GM19397 (cell line): ENCODE measurements at regions not wholly inside any gene's neighbourhood (a gene's known extent, or its start where the extent isn't known, plus 50 kb on each side); places are given as distances from the start of the nearest gene placed in this dataset.

ENCODE experiments used
- ATAC-seq: cut with Tn5 transposase; IDR thresholded peaks from one replicate; pipeline ENCODE4 v1.9.1; 2021; ENCODE audit warnings: mild to moderate bottlenecking, moderate library complexity; ENCODE audit not compliant: unreplicated experiment

GRCh38 chr18:49663899-49664890, 102.3 kb downstream of the LIPG start:
- ATAC-seq, result no peak

- ATAC-seq, result no peak
Measured at GRCh38 chr18:49662506-49662905, 100.6 kb downstream of the LIPG start.

- ATAC-seq, result no peak
Measured at GRCh38 chr18:49658823-49659404, 97.1 kb downstream of the LIPG start.

- no peak for ATAC-seq
Measured at GRCh38 chr18:49656073-49656692, 94.3 kb downstream of the LIPG start.

GRCh38 chr18:49655266-49656072, 93.6 kb downstream of the LIPG start:
- ATAC-seq, result no peak

GRCh38 chr18:49654347-49654746, 92.5 kb downstream of the LIPG start:
- ATAC-seq, result no peak

- ATAC-seq, result no peak
Measured at GRCh38 chr18:49652881-49653724, 91.2 kb downstream of the LIPG start.

GRCh38 chr18:49651033-49651432, 89.2 kb downstream of the LIPG start:
- no peak for ATAC-seq

GRCh38 chr18:49650426-49650891, 88.6 kb downstream of the LIPG start:
- no peak for ATAC-seq

GRCh38 chr18:49648811-49649210, 87.0 kb downstream of the LIPG start:
- ATAC-seq, result no peak
